ENCODE measurements at regions not wholly inside any gene's neighbourhood (a gene's known extent, or its start where the extent isn't known, plus 50 kb on each side); places are given as distances from the start of the nearest gene placed in this dataset.

DNA sequence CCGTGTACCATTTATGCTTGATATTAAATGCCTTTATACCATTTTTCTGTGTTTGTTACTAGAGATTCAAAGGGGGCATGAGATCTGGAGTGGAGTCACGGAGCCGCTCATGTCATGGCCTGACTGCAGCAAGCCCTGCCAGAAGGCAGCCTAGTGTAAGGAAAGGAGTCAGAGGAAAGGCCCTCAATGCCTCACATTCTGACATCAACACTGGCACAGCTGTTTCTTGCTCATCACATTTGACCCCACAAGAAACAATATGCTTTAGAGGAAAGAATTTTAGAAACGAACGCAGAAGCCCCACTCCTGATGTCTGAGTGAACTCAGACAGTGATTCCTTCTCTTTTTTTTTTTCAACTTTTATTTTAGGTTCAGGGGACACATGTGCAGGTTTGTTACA is 322.4 kb upstream of the CPEB2 start:
- no peak for DNase-seq (ENCODE audit: low read depth, low spot score)

DNA sequence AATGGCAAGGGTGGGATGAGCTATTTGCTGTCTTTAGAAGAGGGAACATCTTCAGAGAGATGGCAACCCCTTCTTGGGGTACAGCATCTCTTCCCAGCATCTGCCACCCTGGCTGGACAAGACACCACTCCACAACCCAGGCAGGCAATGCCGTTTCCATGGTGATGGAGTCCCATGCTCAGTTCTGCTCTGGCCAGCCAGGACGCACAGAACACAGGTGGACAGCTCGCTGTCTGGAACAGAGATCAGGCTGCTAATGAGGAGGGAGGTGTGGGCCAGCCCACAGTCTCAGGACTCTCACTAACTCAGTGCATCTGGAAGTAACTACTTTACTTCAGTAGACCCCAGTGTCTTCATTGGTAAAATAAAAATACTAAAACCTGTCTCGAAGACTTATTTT is 321.0 kb upstream of the CPEB2 start:
- DNase-seq (ENCODE audit: low read depth, low spot score): no peak

DNA sequence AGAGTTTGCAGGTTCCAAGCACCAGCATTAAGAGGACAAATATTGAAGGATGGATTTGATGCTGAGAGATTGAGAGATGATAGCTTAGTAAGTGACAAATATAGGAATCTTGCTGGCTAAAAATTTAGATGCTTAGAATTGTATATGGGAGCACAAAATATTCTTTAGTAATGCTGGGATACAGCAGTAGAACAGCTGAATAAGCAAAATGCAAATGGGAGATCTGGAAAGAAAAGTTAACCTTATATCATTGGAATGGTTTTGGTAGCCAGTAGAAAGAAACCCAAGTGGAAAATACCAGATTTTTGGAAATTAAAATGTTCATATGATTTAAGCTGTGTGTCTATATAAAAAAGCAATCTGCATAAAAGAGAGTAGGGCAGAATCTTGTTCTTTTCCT is 308.6 kb upstream of the CPEB2 start:
- no peak for DNase-seq (ENCODE audit: low read depth, low spot score)

DNA sequence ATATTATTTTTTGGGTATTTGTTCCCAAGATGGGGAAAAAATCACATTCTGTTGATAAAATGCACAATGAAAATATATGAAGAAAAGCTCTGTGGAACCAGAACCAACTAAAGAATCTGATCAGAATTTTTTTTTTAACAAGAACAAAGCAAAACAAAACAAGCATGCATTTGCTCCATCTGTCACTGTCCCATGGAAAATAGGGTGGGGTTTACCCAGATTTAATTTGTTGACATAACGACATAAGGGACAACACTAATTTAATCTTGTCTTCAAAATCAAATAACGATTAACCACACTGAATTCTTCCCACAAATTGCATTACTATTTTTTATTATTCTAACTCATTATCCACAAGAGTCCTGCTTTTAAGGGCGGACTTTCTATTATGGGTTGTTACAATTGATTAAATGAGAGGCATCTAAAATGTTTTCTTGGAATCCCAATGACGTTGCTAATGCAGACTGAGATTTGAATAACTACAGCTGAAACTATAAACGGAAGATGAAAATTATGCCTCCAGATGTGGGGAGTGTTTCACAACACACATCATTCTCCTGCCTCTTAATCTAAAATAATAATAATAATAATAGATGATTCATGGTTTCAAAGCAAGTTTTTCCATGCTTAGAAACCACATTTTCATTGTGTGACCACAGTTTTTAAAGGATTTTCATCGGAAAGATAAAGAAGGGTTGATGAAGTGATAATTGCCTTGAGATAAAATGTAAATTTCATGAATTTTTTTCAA is 307.0 kb upstream of the CPEB2 start:
- no peak for DNase-seq (ENCODE audit: low read depth, low spot score)

DNA sequence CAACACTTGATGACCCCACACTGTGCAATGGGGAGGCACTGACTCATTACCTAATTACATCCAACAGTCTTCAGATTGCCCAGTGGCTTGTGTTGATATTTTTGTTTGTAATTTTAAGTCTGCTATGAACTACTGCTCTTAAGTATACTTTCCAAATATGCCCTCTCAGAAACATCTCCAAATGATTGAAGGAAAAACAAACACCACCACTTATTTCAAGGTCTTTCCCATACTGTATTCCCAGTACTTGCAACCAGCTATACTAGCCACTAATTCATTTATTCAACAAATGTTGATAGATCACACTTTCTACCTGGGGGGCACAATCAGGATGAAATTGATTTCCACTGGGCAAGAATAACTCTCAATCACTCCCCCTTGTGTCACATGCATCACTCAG is 302.2 kb upstream of the CPEB2 start:
- DNase-seq (ENCODE audit: low read depth, low spot score): no peak

DNA sequence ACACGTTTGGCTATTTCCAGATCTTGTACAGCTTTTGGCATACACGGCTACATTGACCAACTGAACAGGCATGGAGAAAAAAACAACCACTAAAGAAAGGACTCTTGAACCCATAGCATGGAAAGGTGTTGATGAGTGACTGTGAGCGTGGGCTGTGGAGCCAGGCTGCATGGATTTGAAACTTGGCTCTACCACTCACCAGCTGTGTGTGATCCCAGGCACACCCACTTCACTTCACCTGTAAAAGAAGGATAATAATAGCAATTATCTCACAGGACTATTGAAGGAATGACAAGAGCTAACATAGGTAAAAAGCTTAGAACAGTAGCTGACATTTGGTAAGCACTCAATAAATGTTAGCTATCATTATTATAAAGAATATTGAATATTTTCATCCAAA is 301.7 kb upstream of the CPEB2 start:
- DNase-seq (ENCODE audit: low read depth, low spot score): no peak

DNA sequence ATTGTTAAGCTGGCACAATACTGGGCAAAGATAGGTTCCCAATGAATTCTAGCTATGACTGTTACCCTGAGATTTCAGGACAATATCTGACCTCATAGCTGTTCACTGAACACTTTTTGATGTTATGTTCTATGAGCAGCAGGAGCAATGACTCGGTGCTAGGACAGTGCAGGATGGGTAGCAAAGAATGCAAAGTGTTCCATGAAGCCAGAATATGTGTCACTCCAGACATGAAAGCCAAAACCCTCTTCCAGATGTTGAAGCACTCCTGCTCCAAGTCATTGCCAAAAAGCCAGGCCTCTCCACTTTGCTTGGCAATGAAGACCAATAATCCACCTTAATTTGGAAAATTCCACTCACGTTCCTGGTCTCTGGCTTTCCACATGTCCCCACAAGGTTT is 300.9 kb upstream of the CPEB2 start:
- no peak for DNase-seq (ENCODE audit: low read depth, low spot score)

DNA sequence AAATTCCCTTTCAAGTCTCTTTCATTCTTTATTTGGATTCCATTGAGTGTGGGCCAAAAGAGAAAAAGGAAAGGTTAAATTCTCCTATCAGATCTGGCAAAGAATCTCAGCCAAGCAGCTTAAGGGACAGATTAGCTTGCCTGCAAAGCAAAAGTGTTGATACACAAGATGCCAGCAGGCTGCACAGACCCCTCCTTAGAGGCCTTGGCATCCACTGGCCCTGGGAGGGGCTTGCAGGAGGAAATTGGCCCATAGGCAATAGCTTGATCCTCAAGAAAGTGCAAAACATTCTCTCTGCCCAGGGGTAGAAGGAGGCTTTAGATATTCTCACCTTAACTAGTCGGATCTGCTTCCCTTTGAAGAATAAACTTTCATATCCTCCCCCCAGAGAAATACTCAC is 300.4 kb upstream of the CPEB2 start:
- DNase-seq (ENCODE audit: low read depth, low spot score): no peak

DNA sequence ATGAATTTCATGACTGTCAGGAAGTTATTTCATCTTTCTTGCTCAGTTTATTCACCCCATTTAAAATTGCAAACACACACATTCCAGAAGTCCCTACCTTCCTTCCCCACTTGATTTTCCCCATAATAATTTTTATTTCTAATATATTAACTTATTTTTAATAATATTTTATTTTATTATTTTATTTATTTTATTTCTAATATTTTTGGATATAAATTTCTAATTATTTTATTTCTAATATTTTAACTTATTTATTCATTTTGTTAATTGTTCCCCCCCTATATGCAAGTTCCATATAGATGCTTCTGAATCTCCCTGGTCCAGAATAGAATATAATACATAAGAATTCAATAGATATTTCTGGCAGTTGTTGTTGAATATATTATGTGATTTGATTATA is 293.7 kb upstream of the CPEB2 start:
- DNase-seq (ENCODE audit: low read depth, low spot score): no peak

DNA sequence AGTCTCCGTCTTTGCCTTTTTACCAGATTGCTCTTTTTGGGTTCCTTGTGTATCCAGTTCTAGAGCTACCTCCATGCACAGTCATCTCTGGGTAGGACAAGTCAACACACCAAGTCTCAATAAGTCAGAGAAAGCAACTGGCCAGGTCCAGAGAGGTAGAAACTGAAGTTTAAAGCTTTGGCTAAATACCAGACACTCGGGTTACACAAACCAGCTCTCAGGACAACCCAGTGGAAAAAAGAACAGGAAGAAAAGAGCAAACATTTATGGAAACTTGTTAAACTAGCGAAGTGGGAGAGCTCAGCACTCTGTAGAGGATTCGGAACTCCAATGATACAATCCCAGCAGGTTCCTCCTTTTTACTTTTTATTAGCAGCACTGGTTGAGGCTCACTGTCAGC is 291.0 kb upstream of the CPEB2 start:
- no peak for DNase-seq (ENCODE audit: low read depth, low spot score)

DNA sequence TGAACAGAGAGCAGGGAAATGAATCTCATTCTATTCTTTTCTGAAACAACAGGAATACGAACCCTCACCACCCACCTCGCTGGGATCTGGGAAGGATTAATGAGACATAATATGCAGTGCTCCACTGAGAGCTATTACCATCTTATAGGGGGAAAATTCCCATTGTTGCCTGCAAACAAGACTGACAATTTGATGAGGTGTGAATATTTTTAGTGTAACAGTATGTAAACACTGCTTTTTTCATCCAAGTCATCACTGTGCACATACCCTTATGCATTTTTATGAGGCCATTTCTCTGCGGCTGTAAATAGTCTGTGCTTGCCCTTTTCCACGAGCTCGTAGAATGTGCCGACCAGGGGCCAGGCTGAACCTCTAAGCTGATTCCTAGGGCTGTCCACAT is 285.6 kb upstream of the CPEB2 start:
- no peak for DNase-seq (ENCODE audit: low read depth, low spot score)

DNA sequence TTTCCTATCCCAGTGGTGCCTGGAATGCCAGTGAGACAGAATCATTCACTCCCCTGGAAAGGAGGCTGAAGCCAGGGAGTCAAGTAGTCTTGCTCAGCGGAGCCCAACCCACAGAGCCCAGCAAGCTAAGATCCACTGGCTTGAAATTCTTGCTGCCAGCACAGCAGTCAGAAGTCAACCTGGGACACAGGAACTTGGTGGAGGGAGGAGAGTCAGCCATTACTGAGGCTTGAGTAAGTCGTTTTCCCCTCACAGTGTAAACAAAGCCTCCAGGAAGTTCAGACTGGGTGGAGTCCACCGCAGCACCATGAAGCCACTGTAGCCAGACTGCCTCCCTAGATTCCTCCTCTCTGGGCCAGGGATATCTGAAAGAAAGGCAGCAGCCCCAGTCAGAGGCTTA is 283.2 kb upstream of the CPEB2 start:
- DNase-seq (ENCODE audit: low read depth, low spot score): no peak

DNA sequence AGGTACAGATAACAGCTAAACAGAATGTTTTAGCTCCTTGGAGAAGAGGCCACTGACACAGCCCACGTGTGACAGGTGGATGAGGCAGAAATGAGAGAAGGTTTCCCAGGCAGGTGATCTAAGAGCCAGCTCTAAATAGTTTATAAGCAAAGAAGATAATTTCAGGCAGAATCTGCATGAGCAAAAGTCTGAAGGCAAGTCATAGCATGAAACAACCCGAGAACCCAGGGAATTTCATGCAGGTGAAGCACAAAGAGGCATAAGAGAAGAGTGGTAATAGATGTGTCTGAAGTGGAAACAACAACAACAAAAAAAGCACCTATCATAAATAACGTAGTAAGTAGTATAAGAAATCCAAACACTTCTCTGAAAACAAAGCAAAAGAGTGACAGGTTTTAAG is 275.8 kb upstream of the CPEB2 start:
- DNase-seq (ENCODE audit: low read depth, low spot score): no peak

DNA sequence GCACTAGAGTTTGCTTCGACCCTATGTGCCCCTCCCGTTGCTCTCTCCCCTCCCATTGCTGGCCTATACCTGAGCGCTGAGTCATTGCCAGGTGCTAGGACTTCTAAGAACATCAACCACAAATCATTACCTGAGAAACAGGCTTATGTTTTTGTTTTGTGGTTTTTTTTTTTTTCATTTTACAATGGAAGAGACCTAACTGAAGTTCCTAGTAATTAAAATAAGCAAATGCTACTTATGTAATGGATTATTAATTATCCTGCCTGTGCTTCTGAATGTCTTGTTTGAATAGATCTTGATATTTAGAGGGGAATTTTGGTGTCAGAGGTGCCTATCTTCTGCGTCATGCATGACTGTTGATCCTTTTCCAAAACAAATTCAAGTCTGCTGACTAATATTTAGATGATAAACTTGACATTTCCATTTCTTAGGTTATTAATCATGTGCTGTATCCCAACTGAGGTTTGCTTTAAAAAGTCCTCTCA is 275.4 kb upstream of the CPEB2 start:
- DNase-seq (ENCODE audit: low read depth, low spot score): peak; percentile 43

DNA sequence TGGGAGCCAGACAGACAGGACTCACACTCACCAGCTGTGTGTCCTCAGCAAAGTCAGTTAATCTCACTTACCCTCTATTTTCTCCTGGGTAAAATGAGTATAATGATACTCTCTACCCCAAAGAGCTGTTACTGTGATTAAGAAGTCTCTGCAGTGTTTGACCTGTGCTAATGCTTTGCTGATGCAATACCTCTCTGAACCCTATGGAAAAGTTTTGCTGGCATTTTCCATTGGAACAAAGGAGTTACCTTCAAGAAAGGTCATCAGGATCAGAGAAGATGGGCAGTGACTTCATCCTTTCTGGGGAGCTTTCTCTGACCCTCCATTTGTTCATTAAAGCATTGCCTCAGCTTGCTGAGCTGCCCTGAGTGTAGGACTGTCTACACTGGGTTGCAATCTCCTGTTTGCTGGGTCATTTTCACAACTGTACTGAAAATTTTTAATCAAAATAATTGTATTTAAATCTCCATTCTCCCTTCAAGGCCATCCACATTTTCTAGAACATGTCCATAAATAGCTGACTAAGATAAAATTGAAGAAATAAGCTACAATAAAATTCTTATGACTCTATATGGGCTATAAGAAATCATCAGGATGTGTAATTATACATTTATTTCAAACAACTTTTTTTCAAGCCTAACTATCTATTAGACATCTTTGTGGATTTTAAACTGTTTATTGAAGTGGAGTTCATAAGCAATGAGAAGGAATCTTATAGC is 272.8 kb upstream of the CPEB2 start:
- DNase-seq (ENCODE audit: low read depth, low spot score): no peak

DNA sequence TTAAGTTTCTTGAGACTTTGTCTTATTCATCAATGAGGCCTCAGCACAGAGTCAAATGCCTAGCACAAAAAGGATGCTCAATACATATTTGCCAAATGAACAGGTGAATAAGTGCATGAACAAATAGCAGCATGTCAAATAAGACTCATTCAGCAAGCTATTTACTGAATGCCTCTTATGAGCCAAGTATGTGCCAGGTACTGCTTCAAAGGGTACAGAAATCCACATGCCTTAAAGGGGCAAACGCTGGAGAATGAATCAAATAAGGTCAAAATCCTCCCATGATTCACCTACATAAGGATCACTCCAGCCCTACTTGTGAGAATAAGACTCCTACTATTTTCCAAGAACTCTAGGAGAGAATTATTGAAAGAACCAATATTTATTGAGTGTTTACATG is 260.2 kb upstream of the CPEB2 start:
- DNase-seq (ENCODE audit: low read depth, low spot score): no peak

DNA sequence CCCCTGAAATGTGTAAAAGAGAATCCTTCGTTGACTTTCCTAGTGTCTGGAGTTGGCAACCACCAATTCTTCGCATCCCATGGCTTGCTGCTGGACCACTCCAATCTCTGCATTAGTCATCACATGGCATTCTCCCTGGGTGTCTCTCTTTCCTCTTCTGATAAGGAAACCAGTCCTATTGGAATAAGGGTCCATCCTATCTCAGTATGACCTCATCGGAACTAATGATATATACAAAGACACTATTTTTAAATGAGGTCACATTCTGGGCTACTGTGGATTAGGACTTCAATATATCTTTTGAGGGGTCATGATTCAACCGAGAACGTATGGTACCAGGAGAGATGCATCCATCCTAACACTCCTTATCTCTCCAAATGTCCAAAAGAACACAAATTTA is 259.1 kb upstream of the CPEB2 start:
- DNase-seq (ENCODE audit: low read depth, low spot score): no peak

DNA sequence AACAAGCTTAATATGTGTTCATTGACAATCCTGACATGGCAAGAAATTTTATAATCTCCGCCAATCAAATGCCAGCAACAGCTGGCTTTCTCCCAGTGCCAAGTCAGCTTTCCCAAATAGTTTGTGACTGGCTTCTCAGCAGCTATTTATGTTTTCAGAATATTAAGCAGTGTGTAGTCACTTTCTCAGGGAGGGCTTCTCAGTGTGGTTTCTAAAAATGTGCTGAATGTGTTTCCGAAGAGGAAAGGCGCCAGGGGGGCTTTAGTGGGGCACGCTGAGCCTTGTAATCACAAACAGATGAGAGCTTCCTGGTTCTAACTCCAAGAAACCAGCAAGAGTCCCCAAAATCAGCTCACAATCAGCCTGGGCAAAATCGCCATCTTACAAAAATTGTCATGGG is 258.7 kb upstream of the CPEB2 start:
- peak; percentile 90 for DNase-seq (ENCODE audit: low read depth, low spot score)

DNA sequence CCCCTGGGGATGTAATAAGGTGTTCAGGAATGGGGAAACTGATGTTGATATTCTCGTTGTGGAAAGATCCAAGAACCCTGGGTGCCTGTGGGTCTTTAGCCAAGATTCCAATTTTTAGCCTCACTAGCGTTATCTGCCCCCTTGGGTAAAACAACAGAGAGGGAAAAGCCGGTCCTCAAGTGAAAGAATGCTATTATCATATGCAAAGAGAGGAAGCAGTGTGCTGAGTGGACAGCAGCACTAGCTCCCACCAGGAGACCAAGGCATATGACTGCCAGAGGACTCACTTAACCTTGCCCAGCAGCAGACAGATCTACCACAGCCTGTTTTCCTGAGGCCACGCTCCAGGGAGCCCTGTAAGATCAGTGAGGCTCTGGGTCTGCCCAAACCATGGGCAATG is 257.9 kb upstream of the CPEB2 start:
- peak; percentile 62 for DNase-seq (ENCODE audit: low read depth, low spot score)

DNA sequence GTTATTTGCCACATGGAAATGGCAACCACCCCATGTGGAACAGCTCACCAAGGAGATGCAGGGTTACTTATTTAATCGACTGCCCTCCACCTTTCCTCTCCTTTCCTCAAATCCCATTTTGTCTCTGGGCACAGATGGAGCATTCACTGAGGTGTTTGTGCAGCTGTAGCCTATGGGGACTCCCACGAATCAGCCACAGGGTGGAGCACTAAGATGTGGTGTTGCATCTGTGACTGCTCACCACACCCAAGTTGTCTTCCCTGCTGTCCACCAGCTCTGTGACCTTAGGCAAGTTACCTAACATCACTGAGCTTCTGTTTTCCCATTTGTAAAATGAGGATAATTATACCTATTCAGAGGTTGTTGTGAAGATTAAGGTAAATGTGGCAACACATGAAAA is 252.4 kb upstream of the CPEB2 start:
- no peak for DNase-seq (ENCODE audit: low read depth, low spot score)

DNA sequence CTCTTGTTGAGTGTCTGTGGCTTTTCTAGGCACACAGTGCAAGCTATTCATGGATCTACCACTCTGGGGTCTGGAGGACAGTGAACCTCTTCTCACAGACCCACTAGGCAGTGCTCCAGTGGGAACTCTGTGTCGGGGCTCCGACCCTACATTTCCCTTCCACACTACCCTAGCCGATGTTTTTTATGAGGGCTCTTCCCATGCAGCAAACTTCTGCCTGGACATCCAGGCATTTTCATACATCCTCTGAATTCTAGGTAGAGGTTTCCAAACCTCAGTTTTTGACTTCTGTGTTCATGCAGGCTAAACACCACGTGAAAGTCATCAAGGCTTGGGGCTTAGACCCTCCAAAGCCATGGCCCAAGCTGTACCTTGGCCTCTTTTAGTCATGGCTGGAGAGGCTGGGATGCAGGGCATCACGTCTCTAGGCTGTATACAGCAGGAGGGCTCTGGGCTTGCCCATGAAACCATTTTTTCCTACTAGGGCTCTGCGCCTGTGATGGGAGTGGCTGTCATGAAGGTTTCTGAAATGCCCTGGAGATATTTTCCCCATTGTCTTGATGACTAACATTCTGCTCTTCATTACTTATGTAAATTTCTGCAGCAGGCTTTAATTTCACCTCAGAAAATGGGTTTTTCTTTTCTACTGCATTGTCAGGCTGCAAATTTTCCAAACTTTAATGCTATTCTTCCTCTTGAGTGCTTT is 249.8 kb upstream of the CPEB2 start:
- DNase-seq (ENCODE audit: low read depth, low spot score): no peak

DNA sequence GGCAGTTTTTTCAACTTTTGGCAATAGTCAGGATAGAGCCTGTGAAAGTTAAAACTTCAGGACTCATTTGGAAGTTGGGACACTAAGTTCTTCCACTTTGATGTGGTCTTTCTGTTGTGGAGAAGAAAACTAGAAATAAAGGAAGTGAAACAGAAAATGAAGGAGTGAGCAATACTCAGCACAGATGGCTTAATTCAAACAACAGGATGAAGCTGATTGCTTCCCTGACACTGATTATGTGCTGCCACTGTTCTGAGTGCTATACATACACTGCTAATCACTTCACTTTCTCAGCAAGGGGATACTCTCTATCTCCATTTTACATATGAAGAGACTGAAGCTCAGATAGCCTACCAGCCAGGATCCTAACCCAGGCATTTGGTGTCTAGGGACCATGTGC is 235.1 kb upstream of the CPEB2 start:
- DNase-seq (ENCODE audit: low read depth, low spot score): no peak

DNA sequence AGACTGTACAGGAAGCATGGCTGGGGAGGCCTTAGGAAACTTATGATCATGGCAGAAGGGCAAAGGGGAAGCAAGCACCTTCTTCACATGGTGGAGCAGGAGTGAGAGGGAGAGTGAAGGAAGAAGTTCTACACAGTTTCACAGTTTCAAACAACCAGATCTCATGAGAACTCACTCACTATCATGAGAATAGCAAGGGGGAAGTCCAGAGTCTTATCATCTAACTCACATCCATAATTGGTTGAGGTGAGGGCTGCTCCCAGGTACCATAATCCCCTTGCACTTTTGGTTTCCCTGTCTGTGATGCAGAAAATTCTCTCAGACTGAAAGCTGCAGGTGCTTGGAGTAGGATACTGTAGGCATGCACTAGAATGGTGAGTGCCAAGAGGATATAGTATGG is 233.8 kb upstream of the CPEB2 start:
- no peak for DNase-seq (ENCODE audit: low read depth, low spot score)
